ENCODE measurements at regions not wholly inside any gene's neighbourhood (a gene's known extent, or its start where the extent isn't known, plus 50 kb on each side); places are given as distances from the start of the nearest gene placed in this dataset.
"Not testable (repeated sequence)": the region's sequence is repeated elsewhere in the genome, so short reads cannot be mapped to it uniquely, and the experiment has no call there.

GRCh38 chr13:19088416-19088815 lies 93.2 kb downstream of the TUBA3C start:
- Mint-ChIP-seq H3K9me3 (peaks cover 0 to 2% (median 0%) of the 10 kb centered on the region in 8 donors), H3K4me1 (no peaks in the 10 kb centered on the region), H3K4me3 (no peak overlapping the region), H3K27ac (no peak overlapping the region), H3K36me3 (no peaks in the 10 kb centered on the region), H3K27me3 (peaks cover 0 to 2% of the 10 kb centered on the region in 2 donors)
- intact Hi-C loops (cut with micrococcal nuclease), result no loop called here
- no peak overlapping the region for H3K27ac ChIP-seq (ENCODE audit: low read depth, low read length)
- DNase-seq, result no peak
- no peaks in the 10 kb centered on the region for H3K9me3 ChIP-seq (ENCODE audit: control insufficient read depth in 1 of 2, low read length in 2 of 2)
- H3K4me3 ChIP-seq (ENCODE audit: low read length in 2 of 2), result no peak overlapping the region
- CTCF ChIA-PET (ENCODE audit: partially characterized antibody), result no interaction called here
- no peaks in the 10 kb centered on the region for H3K36me3 ChIP-seq (ENCODE audit: insufficient read depth, low read length)
- no peaks in the 10 kb centered on the region for H3K4me1 ChIP-seq (ENCODE audit: insufficient read depth, low read length)
- H3K27me3 ChIP-seq (ENCODE audit: insufficient read depth, low read length), result no peaks in the 10 kb centered on the region
- POLR2A ChIA-PET (ENCODE audit: partially characterized antibody), result no interaction called here

GRCh38 chr13:19085876-19086275 lies 95.7 kb downstream of the TUBA3C start:
- intact Hi-C loops (cut with micrococcal nuclease), result no loop called here
- Mint-ChIP-seq H3K27me3 (peaks cover 0 to 2% of the 10 kb centered on the region in 2 donors), H3K27ac (no peak overlapping the region), H3K4me3 (no peak overlapping the region), H3K9me3 (peaks cover 0 to 2% (median 0%) of the 10 kb centered on the region in 8 donors), H3K36me3 (no peaks in the 10 kb centered on the region), H3K4me1 (no peaks in the 10 kb centered on the region)
- ChIA-PET CTCF (ENCODE audit: partially characterized antibody) (no interaction called here), POLR2A (ENCODE audit: partially characterized antibody) (no interaction called here)
- no peak overlapping the region for H3K4me3 ChIP-seq (ENCODE audit: low read length in 2 of 2)
- DNase-seq, result no peak
- H3K36me3 ChIP-seq (ENCODE audit: insufficient read depth, low read length), result no peaks in the 10 kb centered on the region
- no peaks in the 10 kb centered on the region for H3K4me1 ChIP-seq (ENCODE audit: insufficient read depth, low read length)
- no peaks in the 10 kb centered on the region for H3K27me3 ChIP-seq (ENCODE audit: insufficient read depth, low read length)
- no peak overlapping the region for H3K27ac ChIP-seq (ENCODE audit: low read depth, low read length)
- no peaks in the 10 kb centered on the region for H3K9me3 ChIP-seq (ENCODE audit: control insufficient read depth in 1 of 2, low read length in 2 of 2)

GRCh38 chr13:19085258-19085657 lies 96.4 kb downstream of the TUBA3C start:
- no peaks in the 10 kb centered on the region for H3K36me3 Mint-ChIP-seq
- intact Hi-C loops (cut with micrococcal nuclease), result no loop called here
- H3K4me1 ChIP-seq (ENCODE audit: insufficient read depth, low read length), result no peaks in the 10 kb centered on the region
- no peak overlapping the region for H3K4me3 ChIP-seq (ENCODE audit: low read length in 2 of 2)
- no peaks in the 10 kb centered on the region for H3K4me1 Mint-ChIP-seq
- peaks cover 0 to 2% of the 10 kb centered on the region in 2 donors for H3K27me3 Mint-ChIP-seq
- no peak overlapping the region for H3K27ac Mint-ChIP-seq
- H3K27me3 ChIP-seq (ENCODE audit: insufficient read depth, low read length), result no peaks in the 10 kb centered on the region
- POLR2A ChIA-PET (ENCODE audit: partially characterized antibody), result no interaction called here
- no peaks in the 10 kb centered on the region for H3K36me3 ChIP-seq (ENCODE audit: insufficient read depth, low read length)
- no peak for DNase-seq
- CTCF ChIA-PET (ENCODE audit: partially characterized antibody), result no interaction called here
- no peaks in the 10 kb centered on the region for H3K9me3 ChIP-seq (ENCODE audit: control insufficient read depth in 1 of 2, low read length in 2 of 2)
- H3K4me3 Mint-ChIP-seq, result no peak overlapping the region
- no peak overlapping the region for H3K27ac ChIP-seq (ENCODE audit: low read depth, low read length)
- H3K9me3 Mint-ChIP-seq, result peaks cover 0 to 2% (median 0%) of the 10 kb centered on the region in 8 donors

- Histone ChIP-seq H3K27ac (ENCODE audit: low read depth, low read length) (no peak overlapping the region), H3K4me1 (ENCODE audit: insufficient read depth, low read length) (no peaks in the 10 kb centered on the region), H3K36me3 (ENCODE audit: insufficient read depth, low read length) (no peaks in the 10 kb centered on the region), H3K9me3 (ENCODE audit: control insufficient read depth in 1 of 2, low read length in 2 of 2) (no peaks in the 10 kb centered on the region), H3K27me3 (ENCODE audit: insufficient read depth, low read length) (no peaks in the 10 kb centered on the region), H3K4me3 (ENCODE audit: low read length in 2 of 2) (no peak overlapping the region)
- Mint-ChIP-seq H3K36me3 (no peaks in the 10 kb centered on the region), H3K27ac (no peak overlapping the region), H3K9me3 (peaks cover 0 to 6% (median 3%) of the 10 kb centered on the region in 8 donors), H3K27me3 (peaks cover 0 to 2% of the 10 kb centered on the region in 2 donors), H3K4me1 (no peaks in the 10 kb centered on the region), H3K4me3 (no peak overlapping the region)
- no peak for DNase-seq
- POLR2A ChIA-PET (ENCODE audit: partially characterized antibody), result no interaction called here
- intact Hi-C loops (cut with micrococcal nuclease), result no loop called here
- CTCF ChIA-PET (ENCODE audit: partially characterized antibody), result no interaction called here
These were observed 98.3 kb downstream of the TUBA3C start for GRCh38 chr13:19083340-19083739.

- Histone ChIP-seq H3K4me3 (ENCODE audit: low read length in 2 of 2) (no peak overlapping the region), H3K27me3 (ENCODE audit: insufficient read depth, low read length) (no peaks in the 10 kb centered on the region), H3K27ac (ENCODE audit: low read depth, low read length) (no peak overlapping the region), H3K4me1 (ENCODE audit: insufficient read depth, low read length) (no peaks in the 10 kb centered on the region), H3K9me3 (ENCODE audit: control insufficient read depth in 1 of 2, low read length in 2 of 2) (no peaks in the 10 kb centered on the region), H3K36me3 (ENCODE audit: insufficient read depth, low read length) (no peaks in the 10 kb centered on the region)
- POLR2A ChIA-PET (ENCODE audit: partially characterized antibody), result no interaction called here
- H3K27ac Mint-ChIP-seq, result no peak overlapping the region
- H3K4me1 Mint-ChIP-seq, result no peaks in the 10 kb centered on the region
- peaks cover 0 to 2% of the 10 kb centered on the region in 2 donors for H3K27me3 Mint-ChIP-seq
- H3K4me3 Mint-ChIP-seq, result no peak overlapping the region
- peaks cover 0 to 14% (median 6%) of the 10 kb centered on the region in 8 donors for H3K9me3 Mint-ChIP-seq
- intact Hi-C loops (cut with micrococcal nuclease), result loop anchor here (10.0 kb wide), 1 partner anchor 61 kb away; no protein-coding TSS in a partner anchor
- DNase-seq, result no peak
- H3K36me3 Mint-ChIP-seq, result no peaks in the 10 kb centered on the region
- CTCF ChIA-PET (ENCODE audit: partially characterized antibody), result no interaction called here
These were observed 106.2 kb downstream of the TUBA3C start for GRCh38 chr13:19075418-19075817.

GRCh38 chr13:19074519-19074918 lies 107.1 kb downstream of the TUBA3C start:
- intact Hi-C loops (cut with micrococcal nuclease), result loop anchor here (10.0 kb wide), 1 partner anchor 60 kb away; no protein-coding TSS in a partner anchor
- H3K4me1 ChIP-seq (ENCODE audit: insufficient read depth, low read length), result no peaks in the 10 kb centered on the region
- no peak overlapping the region for H3K27ac ChIP-seq (ENCODE audit: low read depth, low read length)
- Mint-ChIP-seq H3K4me1 (no peaks in the 10 kb centered on the region), H3K27ac (no peak overlapping the region), H3K27me3 (peaks cover 0 to 2% of the 10 kb centered on the region in 2 donors), H3K36me3 (no peaks in the 10 kb centered on the region), H3K4me3 (no peak overlapping the region), H3K9me3 (peaks cover 0 to 14% (median 5%) of the 10 kb centered on the region in 8 donors)
- H3K27me3 ChIP-seq (ENCODE audit: insufficient read depth, low read length), result no peaks in the 10 kb centered on the region
- no peaks in the 10 kb centered on the region for H3K36me3 ChIP-seq (ENCODE audit: insufficient read depth, low read length)
- no peak for DNase-seq
- no peaks in the 10 kb centered on the region for H3K9me3 ChIP-seq (ENCODE audit: control insufficient read depth in 1 of 2, low read length in 2 of 2)
- CTCF ChIA-PET (ENCODE audit: partially characterized antibody), result no interaction called here
- POLR2A ChIA-PET (ENCODE audit: partially characterized antibody), result no interaction called here
- no peak overlapping the region for H3K4me3 ChIP-seq (ENCODE audit: low read length in 2 of 2)

GRCh38 chr13:19074106-19074505 lies 107.5 kb downstream of the TUBA3C start:
- CTCF ChIA-PET (ENCODE audit: partially characterized antibody); H3K9me3 ChIP-seq (ENCODE audit: control insufficient read depth in 1 of 2, low read length in 2 of 2); H3K36me3 Mint-ChIP-seq; DNase-seq; H3K4me1 Mint-ChIP-seq; H3K27me3 Mint-ChIP-seq; H3K4me3 Mint-ChIP-seq; H3K4me3 ChIP-seq (ENCODE audit: low read length in 2 of 2); H3K27ac ChIP-seq (ENCODE audit: low read depth, low read length); H3K27me3 ChIP-seq (ENCODE audit: insufficient read depth, low read length); H3K27ac Mint-ChIP-seq; POLR2A ChIA-PET (ENCODE audit: partially characterized antibody); H3K36me3 ChIP-seq (ENCODE audit: insufficient read depth, low read length); H3K4me1 ChIP-seq (ENCODE audit: insufficient read depth, low read length): not testable (repeated sequence)
- peaks cover 0 to 14% (median 4%) of the 10 kb centered on the region in 8 donors for H3K9me3 Mint-ChIP-seq
- intact Hi-C loops (cut with micrococcal nuclease), result loop anchor here (10.0 kb wide), 1 partner anchor 59 kb away; no protein-coding TSS in a partner anchor
